HepG2 (cell line): ENCODE measurements at regions not wholly inside any gene's neighbourhood (a gene's known extent, or its start where the extent isn't known, plus 50 kb on each side); places are given as distances from the start of the nearest gene placed in this dataset.

Experiments used
- AHR ChIP-seq: IDR thresholded peaks from 2 replicates; pipeline ENCODE4 v1.6.1; 2018; ENCODE audit warnings: missing genetic modification reagents, missing compliant biosample characterization
- CREM ChIP-seq, 2 experiments: sonication (generic) in 1 of 2; formaldehyde crosslinking in 1 of 2; IDR thresholded peaks; 2 replicates each; pipeline versions ENCODE4 v1.4.0 to v1.6.1; 2016 to 2020; ENCODE audit warnings: antibody characterized with exemption in 1 of 2, mild to moderate bottlenecking in 1 of 2, missing genetic modification reagents in 1 of 2
- GATAD2A ChIP-seq: IDR thresholded peaks from 2 replicates; pipeline ENCODE4 v1.6.1; 2016
- HOXA3 ChIP-seq: sonication (generic); formaldehyde crosslinking; IDR thresholded peaks from 2 replicates; pipeline ENCODE4 v1.5.0; 2020; ENCODE audit warnings: missing genetic modification reagents
- KDM3A ChIP-seq: IDR thresholded peaks from 2 replicates; pipeline ENCODE4 v1.6.1; 2018; ENCODE audit warnings: low read depth, missing compliant biosample characterization
- MAFG ChIP-seq: sonication (generic); formaldehyde crosslinking; IDR thresholded peaks from 2 replicates; pipeline ENCODE4 v1.5.1; 2020; ENCODE audit warnings: mild to moderate bottlenecking, missing genetic modification reagents
- MTF1 ChIP-seq: sonication (generic); formaldehyde crosslinking; IDR thresholded peaks from 2 replicates; pipeline ENCODE4 v1.5.0; 2020; ENCODE audit warnings: missing genetic modification reagents
- MYC ChIP-seq: sonication (generic); formaldehyde crosslinking; IDR thresholded peaks from 2 replicates; pipeline ENCODE4 v1.9.0; 2021; ENCODE audit warnings: missing genetic modification reagents, borderline replicate concordance
- MZF1 ChIP-seq: sonication (generic); formaldehyde crosslinking; IDR thresholded peaks from 2 replicates; pipeline ENCODE4 v1.8.1; 2023; ENCODE audit warnings: mild to moderate bottlenecking, missing genetic modification reagents, borderline replicate concordance
- NBN ChIP-seq: fragments of 450-650 bp; conservative IDR thresholded peaks from 2 replicates; pipeline ENCODE4 v1.6.1; 2017
- NFIB ChIP-seq: sonication (generic); formaldehyde crosslinking; IDR thresholded peaks from 2 replicates; pipeline ENCODE4 v1.9.0; 2021; ENCODE audit warnings: missing genetic modification reagents, mild to moderate bottlenecking, borderline replicate concordance
- PITX1 ChIP-seq: sonication (generic); formaldehyde crosslinking; IDR thresholded peaks from 2 replicates; pipeline ENCODE4 v1.5.1; 2020; ENCODE audit warnings: mild to moderate bottlenecking, missing genetic modification reagents
- RBFOX2 ChIP-seq: fragments of 200-400 bp; formaldehyde crosslinking; IDR thresholded peaks from 2 replicates; pipeline ENCODE4 v1.6.1; 2017; ENCODE audit warnings: low read depth, mild to moderate bottlenecking, low read length
- TCF7 ChIP-seq: sonication (generic); IDR thresholded peaks from 2 replicates; pipeline ENCODE4 v1.6.1; 2016; ENCODE audit warnings: antibody characterized with exemption, low read depth
- THAP11 ChIP-seq: IDR thresholded peaks from 2 replicates; pipeline ENCODE4 v1.6.1; 2016; ENCODE audit warnings: missing biosample characterization, missing genetic modification reagents
- THAP8 ChIP-seq: sonication (generic); formaldehyde crosslinking; IDR thresholded peaks from 2 replicates; pipeline ENCODE4 v1.5.1; 2020; ENCODE audit warnings: missing genetic modification reagents, mild to moderate bottlenecking, borderline replicate concordance
- ZNF121 ChIP-seq: sonication (generic); formaldehyde crosslinking; IDR thresholded peaks from 2 replicates; pipeline ENCODE4 v1.5.0; 2020; ENCODE audit warnings: mild to moderate bottlenecking, missing genetic modification reagents
- ZNF207 ChIP-seq: fragments of 450-650 bp; IDR thresholded peaks from 2 replicates; pipeline ENCODE4 v1.6.1; 2016; ENCODE audit warnings: antibody characterized with exemption, borderline replicate concordance
- ZNF598 ChIP-seq: sonication (generic); formaldehyde crosslinking; IDR thresholded peaks from 2 replicates; pipeline ENCODE4 v1.5.1; 2020; ENCODE audit warnings: mild to moderate bottlenecking, missing genetic modification reagents, borderline replicate concordance
- ZNF773 ChIP-seq: sonication (generic); formaldehyde crosslinking; IDR thresholded peaks from 2 replicates; pipeline ENCODE4 v1.4.0; 2020; ENCODE audit warnings: missing genetic modification reagents, borderline replicate concordance
- TF ChIP-seq, protein P1 (sequence below): sonication (generic); formaldehyde crosslinking; IDR thresholded peaks from 2 replicates; pipeline ENCODE4 v1.5.1; 2020; ENCODE audit warnings: mild to moderate bottlenecking, missing genetic modification reagents, borderline replicate concordance
- TF ChIP-seq, protein P2 (sequence below): sonication (generic); formaldehyde crosslinking; IDR thresholded peaks from 2 replicates; pipeline ENCODE4 v1.4.0; 2020; ENCODE audit warnings: mild to moderate bottlenecking, missing genetic modification reagents

GRCh38 chr2:131682122-131682944, 154.6 kb downstream of the CCDC74A start (continued):
- TF ChIP-seq TCF7 (no peak), MZF1 (CRISPR knock-in tag) (peak; percentile 90; the same call in 1 of the 2 replicates), ZNF207 (no peak), NBN (no peak), RBFOX2 (peak; percentile 85), ZNF121 (CRISPR knock-in tag) (no peak), KDM3A (0 out of 2 replicates have a peak, but pooled peaks have one; percentile 20), ZNF773 (CRISPR knock-in tag) (no peak), HOXA3 (CRISPR knock-in tag) (peak; percentile 82), THAP11 (CRISPR knock-in tag) (peak; percentile 66; the same call in 1 of the 2 replicates), MYC (CRISPR knock-in tag) (peak; percentile 96), MAFG (CRISPR knock-in tag) (peak; percentile 61; the same call in 1 of the 2 replicates), PITX1 (peak; percentile 84; the same call in 1 of the 2 replicates), CREM (IDR thresholded peaks at IDR 0.05) (peak; percentile 19; the same call in 1 of the 2 replicates), CREM (CRISPR knock-in tag; IDR thresholded peaks at IDR 0.05) (no peak), NFIB (CRISPR knock-in tag) (no peak), GATAD2A (0 out of 2 replicates have a peak, but pooled peaks have one; percentile 15), AHR (peak; percentile 83; the same call in 1 of the 2 replicates), THAP8 (no peak; the same call in 1 of the 2 replicates), ZNF598 (CRISPR knock-in tag) (peak; percentile 33; the same call in 1 of the 2 replicates), MTF1 (CRISPR knock-in tag) (no peak)
- TF ChIP-seq, protein P1, sequence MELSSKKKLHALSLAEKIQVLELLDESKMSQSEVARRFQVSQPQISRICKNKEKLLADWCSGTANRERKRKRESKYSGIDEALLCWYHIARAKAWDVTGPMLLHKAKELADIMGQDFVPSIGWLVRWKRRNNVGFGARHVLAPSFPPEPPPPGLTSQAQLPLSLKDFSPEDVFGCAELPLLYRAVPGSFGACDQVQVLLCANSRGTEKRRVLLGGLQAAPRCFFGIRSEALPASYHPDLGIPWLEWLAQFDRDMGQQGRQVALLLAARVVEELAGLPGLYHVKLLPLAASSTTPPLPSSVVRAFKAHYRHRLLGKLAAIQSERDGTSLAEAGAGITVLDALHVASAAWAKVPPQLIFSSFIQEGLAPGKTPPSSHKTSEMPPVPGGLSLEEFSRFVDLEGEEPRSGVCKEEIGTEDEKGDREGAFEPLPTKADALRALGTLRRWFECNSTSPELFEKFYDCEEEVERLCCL (CRISPR knock-in tag): peak; percentile 94; the same call in 1 of the 2 replicates
- TF ChIP-seq, protein P2, sequence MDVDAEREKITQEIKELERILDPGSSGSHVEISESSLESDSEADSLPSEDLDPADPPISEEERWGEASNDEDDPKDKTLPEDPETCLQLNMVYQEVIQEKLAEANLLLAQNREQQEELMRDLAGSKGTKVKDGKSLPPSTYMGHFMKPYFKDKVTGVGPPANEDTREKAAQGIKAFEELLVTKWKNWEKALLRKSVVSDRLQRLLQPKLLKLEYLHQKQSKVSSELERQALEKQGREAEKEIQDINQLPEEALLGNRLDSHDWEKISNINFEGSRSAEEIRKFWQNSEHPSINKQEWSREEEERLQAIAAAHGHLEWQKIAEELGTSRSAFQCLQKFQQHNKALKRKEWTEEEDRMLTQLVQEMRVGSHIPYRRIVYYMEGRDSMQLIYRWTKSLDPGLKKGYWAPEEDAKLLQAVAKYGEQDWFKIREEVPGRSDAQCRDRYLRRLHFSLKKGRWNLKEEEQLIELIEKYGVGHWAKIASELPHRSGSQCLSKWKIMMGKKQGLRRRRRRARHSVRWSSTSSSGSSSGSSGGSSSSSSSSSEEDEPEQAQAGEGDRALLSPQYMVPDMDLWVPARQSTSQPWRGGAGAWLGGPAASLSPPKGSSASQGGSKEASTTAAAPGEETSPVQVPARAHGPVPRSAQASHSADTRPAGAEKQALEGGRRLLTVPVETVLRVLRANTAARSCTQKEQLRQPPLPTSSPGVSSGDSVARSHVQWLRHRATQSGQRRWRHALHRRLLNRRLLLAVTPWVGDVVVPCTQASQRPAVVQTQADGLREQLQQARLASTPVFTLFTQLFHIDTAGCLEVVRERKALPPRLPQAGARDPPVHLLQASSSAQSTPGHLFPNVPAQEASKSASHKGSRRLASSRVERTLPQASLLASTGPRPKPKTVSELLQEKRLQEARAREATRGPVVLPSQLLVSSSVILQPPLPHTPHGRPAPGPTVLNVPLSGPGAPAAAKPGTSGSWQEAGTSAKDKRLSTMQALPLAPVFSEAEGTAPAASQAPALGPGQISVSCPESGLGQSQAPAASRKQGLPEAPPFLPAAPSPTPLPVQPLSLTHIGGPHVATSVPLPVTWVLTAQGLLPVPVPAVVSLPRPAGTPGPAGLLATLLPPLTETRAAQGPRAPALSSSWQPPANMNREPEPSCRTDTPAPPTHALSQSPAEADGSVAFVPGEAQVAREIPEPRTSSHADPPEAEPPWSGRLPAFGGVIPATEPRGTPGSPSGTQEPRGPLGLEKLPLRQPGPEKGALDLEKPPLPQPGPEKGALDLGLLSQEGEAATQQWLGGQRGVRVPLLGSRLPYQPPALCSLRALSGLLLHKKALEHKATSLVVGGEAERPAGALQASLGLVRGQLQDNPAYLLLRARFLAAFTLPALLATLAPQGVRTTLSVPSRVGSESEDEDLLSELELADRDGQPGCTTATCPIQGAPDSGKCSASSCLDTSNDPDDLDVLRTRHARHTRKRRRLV (CRISPR knock-in tag): no peak
